ENCODE measurements at regions not wholly inside any gene's neighbourhood (a gene's known extent, or its start where the extent isn't known, plus 50 kb on each side); places are given as distances from the start of the nearest gene placed in this dataset.

DNA sequence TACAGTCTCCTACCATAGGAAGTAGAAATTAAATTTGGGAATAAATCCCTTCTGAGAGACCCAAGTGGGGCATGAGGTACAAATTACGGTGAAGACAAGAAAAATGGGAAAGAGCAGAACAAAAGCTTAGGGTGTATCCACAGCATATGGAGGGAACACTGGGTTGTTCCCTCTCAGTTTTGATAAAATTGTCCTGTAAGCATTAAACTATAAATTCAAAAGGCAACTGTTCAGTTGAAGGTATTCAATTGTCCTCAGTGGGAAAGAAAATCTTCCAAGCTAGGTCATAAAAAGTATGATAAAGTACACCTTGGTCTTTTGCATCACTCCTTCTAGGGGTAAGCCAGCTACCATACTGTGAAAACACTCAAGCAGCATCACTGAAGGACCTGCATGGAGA, 118.3 kb upstream of the LRFN5 start:
- Histone ChIP-seq H2BK15ac (replicated peaks; ENCODE audit: low read depth) (no peak overlapping the region), H3K56ac (ENCODE audit: low read length) (no peak overlapping the region), H3K4me3 (ENCODE audit: low read length) (no peak overlapping the region), H3K79me1 (ENCODE audit: low read length) (no peaks in the 10 kb centered on the region), H3K4ac (ENCODE audit: low read depth, low read length) (no peak overlapping the region), H2BK120ac (ENCODE audit: low read depth, low read length) (no peak overlapping the region), H3K4me1 (ENCODE audit: control insufficient read depth, low read depth, low read length) (no peaks in the 10 kb centered on the region), H3K36me3 (ENCODE audit: control insufficient read depth, insufficient read depth, low read length) (no peaks in the 10 kb centered on the region), H3K23ac (ENCODE audit: low read length) (no peak overlapping the region), H2AK5ac (ENCODE audit: low read length) (no peak overlapping the region), H3K79me2 (ENCODE audit: control insufficient read depth, insufficient read depth, low read length) (no peaks in the 10 kb centered on the region), H3K4me2 (ENCODE audit: low read length) (no peak overlapping the region), H3K27ac (ENCODE audit: low read depth, low read length) (no peak overlapping the region), H3K27me3 (ENCODE audit: insufficient read depth, low read length, poor library complexity) (no peaks in the 10 kb centered on the region), H3K9ac (ENCODE audit: low read length) (no peak overlapping the region), H2BK5ac (ENCODE audit: low read length) (no peak overlapping the region), H3K18ac (ENCODE audit: low read length) (no peak overlapping the region), H4K8ac (ENCODE audit: low read depth, low read length) (no peak overlapping the region), H4K5ac (ENCODE audit: low read length) (no peak overlapping the region)
- no peak for DNase-seq
- no CpG with 5 or more reads among the region's 1 CpG for WGBS (ENCODE audit: extremely low coverage, insufficient coverage, low lambda C conversion rate)

DNA sequence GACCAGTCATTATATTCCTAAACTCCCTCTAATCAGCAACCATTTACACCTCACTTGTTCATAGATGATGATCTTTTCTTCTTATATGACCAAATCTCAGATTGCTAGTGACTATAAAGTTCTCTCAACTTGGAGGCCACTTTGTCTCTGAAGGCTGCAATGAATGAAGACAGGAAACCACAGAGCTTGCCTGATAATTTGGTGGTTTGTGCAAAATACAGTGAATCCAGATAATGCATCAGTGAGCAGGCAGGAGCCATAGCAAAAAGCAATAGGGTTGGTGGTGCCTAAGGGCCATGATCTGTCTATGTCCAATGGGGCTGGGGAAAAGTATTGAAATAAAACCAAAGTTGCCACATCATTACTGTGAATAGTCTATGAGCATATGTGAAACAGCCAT, 123.8 kb upstream of the LRFN5 start:
- no peaks in the 10 kb centered on the region for H3K79me2 ChIP-seq (ENCODE audit: control insufficient read depth, insufficient read depth, low read length)
- no peak overlapping the region for H3K56ac ChIP-seq (ENCODE audit: low read length)
- no peak overlapping the region for H4K5ac ChIP-seq (ENCODE audit: low read length)
- no peak overlapping the region for H2BK5ac ChIP-seq (ENCODE audit: low read length)
- no peak overlapping the region for H3K4me2 ChIP-seq (ENCODE audit: low read length)
- H3K4ac ChIP-seq (ENCODE audit: low read depth, low read length), result no peak overlapping the region
- H2BK15ac ChIP-seq (replicated peaks; ENCODE audit: low read depth), result no peak overlapping the region
- H2AK5ac ChIP-seq (ENCODE audit: low read length), result no peak overlapping the region
- DNase-seq, result no peak
- no peaks in the 10 kb centered on the region for H3K4me1 ChIP-seq (ENCODE audit: control insufficient read depth, low read depth, low read length)
- H4K8ac ChIP-seq (ENCODE audit: low read depth, low read length), result no peak overlapping the region
- no peaks in the 10 kb centered on the region for H3K79me1 ChIP-seq (ENCODE audit: low read length)
- no peak overlapping the region for H2BK120ac ChIP-seq (ENCODE audit: low read depth, low read length)
- no peaks in the 10 kb centered on the region for H3K27me3 ChIP-seq (ENCODE audit: insufficient read depth, low read length, poor library complexity)
- no peak overlapping the region for H3K23ac ChIP-seq (ENCODE audit: low read length)
- H3K36me3 ChIP-seq (ENCODE audit: control insufficient read depth, insufficient read depth, low read length), result no peaks in the 10 kb centered on the region
- no peak overlapping the region for H3K9ac ChIP-seq (ENCODE audit: low read length)
- H3K27ac ChIP-seq (ENCODE audit: low read depth, low read length), result no peak overlapping the region
- no peak overlapping the region for H3K18ac ChIP-seq (ENCODE audit: low read length)
- H3K4me3 ChIP-seq (ENCODE audit: low read length), result no peak overlapping the region

DNA sequence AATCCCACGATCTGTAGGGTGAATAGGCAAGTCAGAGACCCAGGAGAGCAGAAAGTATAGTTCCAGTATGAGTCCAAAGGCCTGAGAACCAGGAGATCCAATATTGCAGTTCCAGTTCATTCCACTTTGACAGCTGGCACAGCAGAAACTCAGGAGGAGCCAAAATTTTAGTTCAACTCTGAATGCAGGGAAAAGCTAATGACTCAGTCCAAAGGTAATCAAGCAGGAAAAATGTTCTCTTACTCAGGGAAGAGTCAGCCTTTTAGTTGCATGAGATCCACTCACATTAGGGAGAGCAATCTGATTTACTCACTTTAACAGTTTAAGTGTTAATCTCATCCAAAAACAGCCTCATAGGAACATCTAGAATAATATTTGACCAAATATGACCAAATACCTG, 130.2 kb upstream of the LRFN5 start:
- Histone ChIP-seq H2AK5ac (ENCODE audit: low read length) (no peak overlapping the region), H3K27me3 (ENCODE audit: insufficient read depth, low read length, poor library complexity) (no peaks in the 10 kb centered on the region), H3K18ac (ENCODE audit: low read length) (no peak overlapping the region), H3K9ac (ENCODE audit: low read length) (no peak overlapping the region), H3K4me2 (ENCODE audit: low read length) (no peak overlapping the region), H4K5ac (ENCODE audit: low read length) (no peak overlapping the region), H2BK120ac (ENCODE audit: low read depth, low read length) (no peak overlapping the region), H3K4me3 (ENCODE audit: low read length) (no peak overlapping the region), H2BK5ac (ENCODE audit: low read length) (no peak overlapping the region), H3K23ac (ENCODE audit: low read length) (no peak overlapping the region), H3K36me3 (ENCODE audit: control insufficient read depth, insufficient read depth, low read length) (no peaks in the 10 kb centered on the region), H4K8ac (ENCODE audit: low read depth, low read length) (no peak overlapping the region), H3K79me1 (ENCODE audit: low read length) (no peaks in the 10 kb centered on the region), H2BK15ac (replicated peaks; ENCODE audit: low read depth) (no peak overlapping the region), H3K4ac (ENCODE audit: low read depth, low read length) (no peak overlapping the region), H3K79me2 (ENCODE audit: control insufficient read depth, insufficient read depth, low read length) (no peaks in the 10 kb centered on the region), H3K56ac (ENCODE audit: low read length) (no peak overlapping the region), H3K27ac (ENCODE audit: low read depth, low read length) (no peak overlapping the region), H3K4me1 (ENCODE audit: control insufficient read depth, low read depth, low read length) (no peaks in the 10 kb centered on the region)
- no peak for DNase-seq
- WGBS (ENCODE audit: extremely low coverage, insufficient coverage, low lambda C conversion rate), result no CpG with 5 or more reads among the region's 1 CpG

DNA sequence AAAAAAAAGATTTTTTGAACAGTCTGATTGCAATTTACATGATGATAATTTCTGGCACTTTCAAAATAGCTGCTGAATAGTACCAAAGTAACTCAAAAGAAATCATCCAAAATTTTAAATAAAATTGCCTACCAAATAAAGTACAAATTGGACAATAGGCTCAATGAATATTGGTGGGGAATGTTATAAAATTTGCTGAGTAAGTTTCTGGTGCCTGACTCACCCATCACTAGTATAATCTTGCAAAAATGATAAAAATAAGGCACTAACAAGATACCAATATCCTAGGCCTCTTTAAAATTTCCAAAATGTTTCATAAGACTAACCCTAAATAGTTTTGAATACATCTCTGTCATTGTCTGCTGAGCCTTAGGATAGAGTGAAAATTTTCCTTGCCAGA, 145.3 kb upstream of the LRFN5 start:
- no peak overlapping the region for H3K23ac ChIP-seq (ENCODE audit: low read length)
- H3K4me1 ChIP-seq (ENCODE audit: control insufficient read depth, low read depth, low read length), result no peaks in the 10 kb centered on the region
- DNase-seq, result no peak
- H3K79me1 ChIP-seq (ENCODE audit: low read length), result no peaks in the 10 kb centered on the region
- no peak overlapping the region for H4K5ac ChIP-seq (ENCODE audit: low read length)
- H2BK5ac ChIP-seq (ENCODE audit: low read length), result no peak overlapping the region
- no peak overlapping the region for H3K18ac ChIP-seq (ENCODE audit: low read length)
- H3K79me2 ChIP-seq (ENCODE audit: control insufficient read depth, insufficient read depth, low read length), result no peaks in the 10 kb centered on the region
- H3K4me3 ChIP-seq (ENCODE audit: low read length), result no peak overlapping the region
- H3K36me3 ChIP-seq (ENCODE audit: control insufficient read depth, insufficient read depth, low read length), result no peaks in the 10 kb centered on the region
- H3K56ac ChIP-seq (ENCODE audit: low read length), result no peak overlapping the region
- no peak overlapping the region for H3K4me2 ChIP-seq (ENCODE audit: low read length)
- no peak overlapping the region for H2BK15ac ChIP-seq (replicated peaks; ENCODE audit: low read depth)
- H2BK120ac ChIP-seq (ENCODE audit: low read depth, low read length), result no peak overlapping the region
- no peak overlapping the region for H4K8ac ChIP-seq (ENCODE audit: low read depth, low read length)
- H3K27me3 ChIP-seq (ENCODE audit: insufficient read depth, low read length, poor library complexity), result no peaks in the 10 kb centered on the region
- no peak overlapping the region for H2AK5ac ChIP-seq (ENCODE audit: low read length)
- H3K4ac ChIP-seq (ENCODE audit: low read depth, low read length), result no peak overlapping the region
- no peak overlapping the region for H3K9ac ChIP-seq (ENCODE audit: low read length)
- no peak overlapping the region for H3K27ac ChIP-seq (ENCODE audit: low read depth, low read length)

DNA sequence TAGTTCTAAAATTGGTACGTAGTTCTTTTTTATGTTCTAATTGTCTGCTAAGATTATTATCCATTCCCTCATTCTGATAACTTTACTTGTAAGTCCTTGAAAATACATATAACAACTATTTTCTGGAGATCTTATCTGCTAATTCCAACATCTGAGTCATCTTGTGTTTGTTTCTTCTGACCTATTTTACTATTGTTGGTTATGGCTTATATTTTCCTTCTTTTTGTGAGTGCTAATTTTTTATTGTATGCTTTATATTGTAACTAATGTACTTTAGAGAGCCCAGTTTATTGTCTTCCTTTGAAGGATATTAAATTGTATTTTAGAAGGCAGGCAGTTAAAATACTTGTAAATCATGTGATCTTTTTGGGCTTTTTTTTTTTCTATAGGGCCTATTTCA, 149.3 kb upstream of the LRFN5 start:
- no peak overlapping the region for H3K56ac ChIP-seq (ENCODE audit: low read length)
- no peaks in the 10 kb centered on the region for H3K36me3 ChIP-seq (ENCODE audit: control insufficient read depth, insufficient read depth, low read length)
- no peak overlapping the region for H3K27ac ChIP-seq (ENCODE audit: low read depth, low read length)
- H3K27me3 ChIP-seq (ENCODE audit: insufficient read depth, low read length, poor library complexity), result no peaks in the 10 kb centered on the region
- H3K4ac ChIP-seq (ENCODE audit: low read depth, low read length), result no peak overlapping the region
- H3K18ac ChIP-seq (ENCODE audit: low read length), result no peak overlapping the region
- no peaks in the 10 kb centered on the region for H3K4me1 ChIP-seq (ENCODE audit: control insufficient read depth, low read depth, low read length)
- no peak overlapping the region for H2BK120ac ChIP-seq (ENCODE audit: low read depth, low read length)
- H3K23ac ChIP-seq (ENCODE audit: low read length), result no peak overlapping the region
- no CpG with 5 or more reads among the region's 1 CpG for WGBS (ENCODE audit: extremely low coverage, insufficient coverage, low lambda C conversion rate)
- no peak overlapping the region for H3K4me2 ChIP-seq (ENCODE audit: low read length)
- H2BK15ac ChIP-seq (replicated peaks; ENCODE audit: low read depth), result no peak overlapping the region
- no peak overlapping the region for H2AK5ac ChIP-seq (ENCODE audit: low read length)
- DNase-seq, result no peak
- H4K5ac ChIP-seq (ENCODE audit: low read length), result no peak overlapping the region
- H3K79me1 ChIP-seq (ENCODE audit: low read length), result no peaks in the 10 kb centered on the region
- H2BK5ac ChIP-seq (ENCODE audit: low read length), result no peak overlapping the region
- no peaks in the 10 kb centered on the region for H3K79me2 ChIP-seq (ENCODE audit: control insufficient read depth, insufficient read depth, low read length)
- H3K9ac ChIP-seq (ENCODE audit: low read length), result no peak overlapping the region
- H4K8ac ChIP-seq (ENCODE audit: low read depth, low read length), result no peak overlapping the region
- no peak overlapping the region for H3K4me3 ChIP-seq (ENCODE audit: low read length)

DNA sequence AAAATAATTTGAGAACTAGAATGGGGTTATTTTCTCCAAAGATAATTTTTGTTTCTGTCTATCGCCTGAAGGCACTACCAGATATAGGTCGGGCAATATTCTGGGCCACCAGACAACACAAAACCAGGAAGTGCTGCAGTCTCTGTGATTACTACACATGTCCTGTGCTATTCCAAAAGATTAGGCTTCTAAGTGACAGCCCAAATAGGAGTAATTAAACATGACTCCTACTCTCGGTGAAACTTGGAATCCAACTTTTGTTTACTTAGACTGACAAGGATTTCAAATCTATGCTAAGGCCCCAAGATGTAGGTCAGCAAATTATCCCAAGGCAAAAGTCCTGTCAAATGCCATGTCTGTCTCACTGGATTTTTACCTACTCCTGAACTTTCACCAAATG, 157.6 kb upstream of the LRFN5 start:
- Histone ChIP-seq H2BK15ac (replicated peaks; ENCODE audit: low read depth) (no peak overlapping the region), H3K9ac (ENCODE audit: low read length) (no peak overlapping the region), H2BK5ac (ENCODE audit: low read length) (no peak overlapping the region), H3K79me2 (ENCODE audit: control insufficient read depth, insufficient read depth, low read length) (no peaks in the 10 kb centered on the region), H4K8ac (ENCODE audit: low read depth, low read length) (no peak overlapping the region), H3K4me3 (ENCODE audit: low read length) (no peak overlapping the region), H3K23ac (ENCODE audit: low read length) (no peak overlapping the region), H4K5ac (ENCODE audit: low read length) (no peak overlapping the region), H3K4ac (ENCODE audit: low read depth, low read length) (no peak overlapping the region), H3K79me1 (ENCODE audit: low read length) (no peaks in the 10 kb centered on the region), H3K56ac (ENCODE audit: low read length) (no peak overlapping the region), H2BK120ac (ENCODE audit: low read depth, low read length) (peak overlapping the region; percentile 45), H3K27me3 (ENCODE audit: insufficient read depth, low read length, poor library complexity) (no peaks in the 10 kb centered on the region), H3K4me1 (ENCODE audit: control insufficient read depth, low read depth, low read length) (no peaks in the 10 kb centered on the region), H3K36me3 (ENCODE audit: control insufficient read depth, insufficient read depth, low read length) (no peaks in the 10 kb centered on the region), H3K27ac (ENCODE audit: low read depth, low read length) (no peak overlapping the region), H3K4me2 (ENCODE audit: low read length) (no peak overlapping the region), H3K18ac (ENCODE audit: low read length) (no peak overlapping the region), H2AK5ac (ENCODE audit: low read length) (no peak overlapping the region)
- DNase-seq, result no peak
- WGBS (ENCODE audit: extremely low coverage, insufficient coverage, low lambda C conversion rate), result no CpG with 5 or more reads among the region's 3 CpGs

Data from mesendoderm (in vitro differentiated cells).